ENCODE measurements at regions not wholly inside any gene's neighbourhood (a gene's known extent, or its start where the extent isn't known, plus 50 kb on each side); places are given as distances from the start of the nearest gene placed in this dataset.

DNA sequence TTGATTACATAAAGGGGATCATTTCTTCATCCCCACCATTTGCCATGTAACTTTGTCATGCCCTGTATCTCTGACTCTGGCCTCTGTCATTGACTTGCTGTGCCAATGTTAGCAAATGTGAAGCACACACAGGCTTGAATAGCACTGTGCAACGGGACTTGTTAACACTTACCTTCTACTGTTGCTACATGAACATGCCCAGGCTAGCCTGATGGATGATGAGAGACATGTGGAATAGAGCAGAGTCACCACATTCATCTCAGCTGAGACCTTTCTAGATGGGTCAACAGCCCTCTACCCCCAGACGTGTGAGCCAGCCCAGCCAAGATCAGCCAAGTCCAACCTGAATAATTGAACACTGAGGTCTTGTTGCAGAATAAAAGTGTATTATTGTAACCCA is 162.1 kb upstream of the SALL1 start:
- Histone ChIP-seq H3K36me3 (ENCODE audit: control insufficient read depth, insufficient read depth, low read length) (no peaks in the 10 kb centered on the region), H3K9me3 (ENCODE audit: control insufficient read depth, low read length) (no peaks in the 10 kb centered on the region)

DNA sequence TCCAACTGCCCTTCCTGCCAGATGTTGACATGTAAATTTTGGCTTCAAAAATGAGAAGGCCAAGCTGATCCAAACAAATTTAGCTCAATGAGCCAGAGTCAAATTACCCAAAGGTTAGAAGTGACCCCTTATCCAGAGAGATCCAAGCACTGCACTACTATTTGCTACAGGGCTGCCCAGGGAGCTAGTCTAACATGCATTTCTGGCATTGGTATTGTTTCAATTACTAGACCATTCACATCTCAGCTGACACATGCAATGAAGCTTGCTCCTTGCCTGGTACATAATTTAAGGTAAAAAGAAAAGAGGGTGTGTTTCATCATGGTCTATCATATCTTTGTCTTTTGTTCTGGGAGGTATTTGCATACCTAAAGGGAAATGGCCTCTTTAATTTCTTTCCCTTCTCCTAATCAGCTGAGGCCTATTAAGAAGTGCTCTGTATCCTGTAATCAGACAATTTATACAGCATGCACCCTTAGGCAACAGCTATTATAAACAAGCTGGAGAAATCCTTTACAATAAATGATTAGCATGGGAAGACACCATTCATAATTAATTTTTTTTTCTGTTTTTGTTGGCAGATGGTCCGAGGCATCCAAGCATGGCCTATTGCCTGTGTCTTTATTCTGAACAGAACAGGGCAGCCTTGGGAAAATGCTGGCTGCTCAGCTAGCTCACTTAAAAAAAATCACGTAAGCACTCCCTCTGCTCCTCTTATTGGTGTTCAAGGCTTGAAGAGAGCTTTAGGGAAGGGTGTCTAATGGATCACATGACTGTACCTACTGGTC is 161.5 kb upstream of the SALL1 start:
- Histone ChIP-seq H3K4me1 (no peaks in the 10 kb centered on the region), H3K27me3 (ENCODE audit: control insufficient read depth, insufficient read depth, low read length) (no peaks in the 10 kb centered on the region), H3K79me2 (no peaks in the 10 kb centered on the region), H3K9ac (no peak overlapping the region), H3K27ac (no peak overlapping the region), H3K4me3 (ENCODE audit: low read depth, low read length) (no peak overlapping the region), H2AFZ (no peak overlapping the region), H3K9me3 (ENCODE audit: control insufficient read depth, low read length) (no peaks in the 10 kb centered on the region), H3K4me2 (ENCODE audit: low read length) (no peak overlapping the region), H3K36me3 (ENCODE audit: control insufficient read depth, insufficient read depth, low read length) (no peaks in the 10 kb centered on the region)
- TF ChIP-seq, protein P1, sequence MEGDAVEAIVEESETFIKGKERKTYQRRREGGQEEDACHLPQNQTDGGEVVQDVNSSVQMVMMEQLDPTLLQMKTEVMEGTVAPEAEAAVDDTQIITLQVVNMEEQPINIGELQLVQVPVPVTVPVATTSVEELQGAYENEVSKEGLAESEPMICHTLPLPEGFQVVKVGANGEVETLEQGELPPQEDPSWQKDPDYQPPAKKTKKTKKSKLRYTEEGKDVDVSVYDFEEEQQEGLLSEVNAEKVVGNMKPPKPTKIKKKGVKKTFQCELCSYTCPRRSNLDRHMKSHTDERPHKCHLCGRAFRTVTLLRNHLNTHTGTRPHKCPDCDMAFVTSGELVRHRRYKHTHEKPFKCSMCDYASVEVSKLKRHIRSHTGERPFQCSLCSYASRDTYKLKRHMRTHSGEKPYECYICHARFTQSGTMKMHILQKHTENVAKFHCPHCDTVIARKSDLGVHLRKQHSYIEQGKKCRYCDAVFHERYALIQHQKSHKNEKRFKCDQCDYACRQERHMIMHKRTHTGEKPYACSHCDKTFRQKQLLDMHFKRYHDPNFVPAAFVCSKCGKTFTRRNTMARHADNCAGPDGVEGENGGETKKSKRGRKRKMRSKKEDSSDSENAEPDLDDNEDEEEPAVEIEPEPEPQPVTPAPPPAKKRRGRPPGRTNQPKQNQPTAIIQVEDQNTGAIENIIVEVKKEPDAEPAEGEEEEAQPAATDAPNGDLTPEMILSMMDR (IDR thresholded peaks at IDR 0.05): no peak

More for the DNA sequence above, 162.1 kb upstream of the SALL1 start:
- Histone ChIP-seq H3K4me1 (no peaks in the 10 kb centered on the region), H3K79me2 (no peaks in the 10 kb centered on the region), H3K4me3 (ENCODE audit: low read depth, low read length) (no peak overlapping the region), H3K4me2 (ENCODE audit: low read length) (no peak overlapping the region), H2AFZ (no peak overlapping the region), H3K9ac (no peak overlapping the region), H3K27ac (no peak overlapping the region), H3K27me3 (ENCODE audit: control insufficient read depth, insufficient read depth, low read length) (no peaks in the 10 kb centered on the region)
- TF ChIP-seq, protein P1 (IDR thresholded peaks at IDR 0.05): no peak

DNA sequence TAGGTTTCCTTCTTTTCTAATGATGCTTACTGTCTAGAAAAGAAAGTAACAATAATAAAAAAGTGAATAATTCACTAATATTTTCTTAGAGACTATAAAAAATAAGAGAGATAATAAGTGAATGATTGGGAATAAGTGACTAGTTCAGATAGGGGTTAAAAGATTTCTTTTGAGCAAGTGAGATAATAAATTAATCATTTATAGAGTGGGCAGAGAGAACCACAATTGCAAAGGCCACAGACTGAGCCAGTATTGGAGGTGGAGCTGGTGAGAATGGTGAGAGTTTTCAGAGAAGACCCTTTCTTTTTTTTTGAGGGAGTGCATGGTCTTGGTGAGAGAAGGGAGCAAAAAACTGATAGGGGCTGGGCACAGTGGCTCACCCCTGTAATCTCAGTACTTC is 159.1 kb upstream of the SALL1 start:
- H3K79me2 ChIP-seq: no peaks in the 10 kb centered on the region
- TF ChIP-seq, protein P1 (IDR thresholded peaks at IDR 0.05): no peak
- no peak overlapping the region for H2AFZ ChIP-seq
- no peak overlapping the region for H3K4me2 ChIP-seq (ENCODE audit: low read length)
- H3K9ac ChIP-seq: no peak overlapping the region
- no peaks in the 10 kb centered on the region for H3K4me1 ChIP-seq
- H3K27ac ChIP-seq: no peak overlapping the region
- H3K36me3 ChIP-seq (ENCODE audit: control insufficient read depth, insufficient read depth, low read length): no peaks in the 10 kb centered on the region
- no peak overlapping the region for H3K4me3 ChIP-seq (ENCODE audit: low read depth, low read length)
- no peaks in the 10 kb centered on the region for H3K9me3 ChIP-seq (ENCODE audit: control insufficient read depth, low read length)
- H3K27me3 ChIP-seq (ENCODE audit: control insufficient read depth, insufficient read depth, low read length): no peaks in the 10 kb centered on the region

GRCh38 chr16:51306886-51307595 is 156.0 kb upstream of the SALL1 start:
- H3K4me1 ChIP-seq: no peaks in the 10 kb centered on the region
- no peak overlapping the region for H3K4me3 ChIP-seq (ENCODE audit: low read depth, low read length)
- no peak overlapping the region for H3K4me2 ChIP-seq (ENCODE audit: low read length)
- H3K79me2 ChIP-seq: no peaks in the 10 kb centered on the region
- no peak overlapping the region for H2AFZ ChIP-seq
- TF ChIP-seq, protein P1 (IDR thresholded peaks at IDR 0.05): no peak
- no peak overlapping the region for H3K9ac ChIP-seq
- no peak overlapping the region for H3K27ac ChIP-seq
- no peaks in the 10 kb centered on the region for H3K27me3 ChIP-seq (ENCODE audit: control insufficient read depth, insufficient read depth, low read length)
- H3K9me3 ChIP-seq (ENCODE audit: control insufficient read depth, low read length): no peaks in the 10 kb centered on the region
- H3K36me3 ChIP-seq (ENCODE audit: control insufficient read depth, insufficient read depth, low read length): no peaks in the 10 kb centered on the region
